ENCODE measurements at regions not wholly inside any gene's neighbourhood (a gene's known extent, or its start where the extent isn't known, plus 50 kb on each side); places are given as distances from the start of the nearest gene placed in this dataset.
A peak's percentile ranks its signal among the peaks of the same experiment; 100 is the strongest.
"Not testable (repeated sequence)": the region's sequence is repeated elsewhere in the genome, so short reads cannot be mapped to it uniquely, and the experiment has no call there.

- DNase-seq (ENCODE audit: low spot score), result no peak
Measured at GRCh38 chr11:69950621-69951020, 127.5 kb upstream of the ANO1 start.

- no peak for DNase-seq (ENCODE audit: low spot score)
Measured at GRCh38 chr11:69951821-69952220, 126.3 kb upstream of the ANO1 start.

GRCh38 chr11:69952229-69952975 is 125.7 kb upstream of the ANO1 start:
- not testable (repeated sequence) for DNase-seq (ENCODE audit: low spot score)

- DNase-seq (ENCODE audit: low spot score), result no peak
Measured at GRCh38 chr11:69953356-69953755, 124.8 kb upstream of the ANO1 start.

- DNase-seq (ENCODE audit: low spot score), result no peak
Measured at GRCh38 chr11:69954756-69955155, 123.4 kb upstream of the ANO1 start.

GRCh38 chr11:69956669-69957190 is 121.4 kb upstream of the ANO1 start:
- no peak for DNase-seq (ENCODE audit: low spot score)

GRCh38 chr11:69957849-69958248 is 120.3 kb upstream of the ANO1 start:
- DNase-seq (ENCODE audit: low spot score), result no peak

GRCh38 chr11:69958308-69958707 is 119.8 kb upstream of the ANO1 start:
- no peak for DNase-seq (ENCODE audit: low spot score)

- DNase-seq (ENCODE audit: low spot score), result no peak
Measured at GRCh38 chr11:69959461-69959860, 118.7 kb upstream of the ANO1 start.

GRCh38 chr11:69961738-69962137 is 116.4 kb upstream of the ANO1 start:
- DNase-seq (ENCODE audit: low spot score), result no peak

GRCh38 chr11:69962152-69962551 is 116.0 kb upstream of the ANO1 start:
- no peak for DNase-seq (ENCODE audit: low spot score)

GRCh38 chr11:69963533-69964246 is 114.4 kb upstream of the ANO1 start:
- no peak for DNase-seq (ENCODE audit: low spot score)

- DNase-seq (ENCODE audit: low spot score), result no peak
Measured at GRCh38 chr11:69964247-69964643, 113.9 kb upstream of the ANO1 start.

- DNase-seq (ENCODE audit: low spot score), result peak; percentile 75
Measured at GRCh38 chr11:69965821-69966582, 112.1 kb upstream of the ANO1 start.

- DNase-seq (ENCODE audit: low spot score), result no peak
Measured at GRCh38 chr11:69966583-69966835, 111.6 kb upstream of the ANO1 start.

- no peak for DNase-seq (ENCODE audit: low spot score)
Measured at GRCh38 chr11:69966910-69967483, 111.1 kb upstream of the ANO1 start.

GRCh38 chr11:69967484-69967883 is 110.6 kb upstream of the ANO1 start:
- no peak for DNase-seq (ENCODE audit: low spot score)

- DNase-seq (ENCODE audit: low spot score), result no peak
Measured at GRCh38 chr11:69968396-69969347, 109.4 kb upstream of the ANO1 start.

GRCh38 chr11:69969890-69970784 is 108.0 kb upstream of the ANO1 start:
- DNase-seq (ENCODE audit: low spot score), result peak; percentile 99

GRCh38 chr11:69970785-69971535 is 107.2 kb upstream of the ANO1 start:
- no peak for DNase-seq (ENCODE audit: low spot score)
